ENCODE measurements at regions not wholly inside any gene's neighbourhood (a gene's known extent, or its start where the extent isn't known, plus 50 kb on each side); places are given as distances from the start of the nearest gene placed in this dataset.

DNA sequence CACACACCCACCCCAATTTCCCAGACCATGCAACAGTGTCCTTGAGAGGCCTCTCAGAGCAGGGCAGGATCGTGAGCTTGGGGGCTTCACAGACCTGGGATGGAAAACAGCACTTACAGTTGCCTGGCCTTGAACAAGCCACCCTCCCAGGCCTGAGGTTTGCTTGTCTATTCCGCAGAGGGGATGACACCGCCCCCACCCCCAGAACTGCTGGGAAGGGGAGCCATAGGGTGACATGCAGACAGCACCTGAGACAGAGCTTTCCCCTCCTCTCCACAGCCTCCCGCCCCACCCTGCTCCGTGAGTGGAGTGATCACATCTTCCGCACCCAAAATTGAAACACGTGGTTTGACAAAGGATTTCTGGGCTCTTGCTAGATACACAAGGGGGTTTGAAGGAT, 131.5 kb upstream of the TNRC6C start:
- no peak for TF ChIP-seq CTCF (conservative IDR thresholded peaks at IDR 0.05)

GRCh38 chr17:77827511-77827910, 131.0 kb upstream of the TNRC6C start:
- TF ChIP-seq CTCF (conservative IDR thresholded peaks at IDR 0.05), result no peak
- peak overlapping the region; percentile 61 for H3K27ac ChIP-seq

More for the DNA sequence above, 131.5 kb upstream of the TNRC6C start:
- peak overlapping the region; percentile 61 for H3K27ac ChIP-seq

DNA sequence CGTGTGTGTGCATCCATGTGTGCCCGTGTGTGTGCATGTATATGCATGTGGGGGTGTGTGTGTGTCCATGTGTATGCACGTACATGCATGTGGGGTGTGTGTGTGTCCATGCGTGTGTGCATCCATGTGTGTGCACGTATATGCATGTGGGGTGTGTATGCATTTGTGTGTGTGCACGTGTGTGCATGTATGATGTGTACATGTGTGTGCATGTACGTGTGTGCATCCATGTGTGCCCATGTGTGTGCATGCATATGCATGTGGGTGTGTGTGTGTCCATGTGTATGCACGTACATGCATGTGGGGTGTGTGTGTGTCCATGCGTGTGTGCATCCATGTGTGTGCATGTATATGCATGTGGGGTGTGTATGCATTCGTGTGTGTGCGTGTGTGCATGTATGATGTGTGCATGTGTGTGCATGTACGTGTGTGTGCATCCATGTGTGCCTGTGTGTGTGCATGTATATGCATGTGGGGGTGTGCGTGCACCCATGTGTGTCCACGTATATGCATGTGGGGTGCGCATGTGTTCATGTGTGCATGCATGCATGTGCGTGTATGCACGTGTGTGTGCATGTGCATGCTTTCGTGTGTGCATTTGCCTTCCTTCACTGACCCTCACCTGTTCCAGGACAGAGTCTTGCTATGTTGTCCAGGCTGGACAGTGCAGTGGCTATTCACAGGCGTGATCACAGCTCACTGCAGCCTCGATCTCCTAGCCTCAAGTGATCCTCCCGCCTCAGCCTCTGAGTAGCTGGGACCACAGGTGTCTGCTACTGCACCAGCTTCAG, 129.6 kb upstream of the TNRC6C start:
- H3K27ac ChIP-seq, result peak overlapping the region; percentile 61; the same call in 1 of the 2 replicates
- no peak for TF ChIP-seq CTCF (conservative IDR thresholded peaks at IDR 0.05)

- no peak for TF ChIP-seq CTCF (conservative IDR thresholded peaks at IDR 0.05)
- H3K27ac ChIP-seq, result peak overlapping the region; percentile 31; the same call in 1 of the 2 replicates
Measured at GRCh38 chr17:77829843-77830799, 128.4 kb upstream of the TNRC6C start.

- TF ChIP-seq CTCF (conservative IDR thresholded peaks at IDR 0.05), result no peak
- no peak overlapping the region for H3K27ac ChIP-seq
Measured at GRCh38 chr17:77830816-77831473, 127.6 kb upstream of the TNRC6C start.

GRCh38 chr17:77831474-77832179, 126.9 kb upstream of the TNRC6C start:
- H3K27ac ChIP-seq, result no peak overlapping the region
- no peak for TF ChIP-seq CTCF (conservative IDR thresholded peaks at IDR 0.05)

All from VCaP (cell line).